GM23338 (cell line): ENCODE measurements at regions not wholly inside any gene's neighbourhood (a gene's known extent, or its start where the extent isn't known, plus 50 kb on each side); places are given as distances from the start of the nearest gene placed in this dataset.

Experiments used
- CREB1 ChIP-seq: fragments of 250-450 bp; sonication (Bioruptor Pico); IDR thresholded peaks from 2 replicates; pipeline ENCODE4 v1.5.0; 2020; ENCODE audit warnings: low read depth, mild to moderate bottlenecking, moderate library complexity
- EZH2 ChIP-seq: fragments of 200-600 bp; sonication (generic); IDR thresholded peaks from one replicate; pipeline ENCODE4 v1.8.0; 2017; ENCODE audit warnings: antibody characterized with exemption, mild to moderate bottlenecking, low read depth; ENCODE audit not compliant: unreplicated experiment
- EZH2phosphoT487 ChIP-seq: fragments of 200-600 bp; sonication (generic); IDR thresholded peaks from one replicate; pipeline ENCODE4 v1.8.1; 2018; ENCODE audit warnings: antibody characterized with exemption; ENCODE audit not compliant: unreplicated experiment
- JUNB ChIP-seq: IDR thresholded peaks from one replicate; pipeline ENCODE4 v1.6.1; 2016; ENCODE audit warnings: antibody characterized with exemption; ENCODE audit not compliant: unreplicated experiment
- NANOG ChIP-seq: IDR thresholded peaks from 2 replicates; pipeline ENCODE4 v1.6.1; 2016; ENCODE audit warnings: antibody characterized with exemption, borderline replicate concordance
- POLR2AphosphoS5 ChIP-seq: IDR thresholded peaks from 2 replicates; pipeline ENCODE4 v1.6.1; 2016; ENCODE audit warnings: antibody characterized with exemption, low read depth
- STAT1 ChIP-seq: IDR thresholded peaks from one replicate; pipeline ENCODE4 v1.6.1; 2016; ENCODE audit warnings: antibody characterized with exemption; ENCODE audit not compliant: unreplicated experiment
- ZNF114 ChIP-seq: fragments of 250-450 bp; sonication (Bioruptor Pico); IDR thresholded peaks from 2 replicates; pipeline ENCODE4 v1.5.0; 2020; ENCODE audit warnings: mild to moderate bottlenecking, moderate library complexity
- ZNF331 ChIP-seq: fragments of 250-450 bp; sonication (Bioruptor Pico); IDR thresholded peaks from 2 replicates; pipeline ENCODE4 v1.5.0; 2020; ENCODE audit warnings: low read depth, mild to moderate bottlenecking, moderate library complexity
- TF ChIP-seq, protein P1 (sequence below), 2 experiments: fragments of 200-600 bp in 1 of 2; sonication (generic) in 1 of 2; conservative IDR thresholded peaks; 2 replicates each; pipeline versions ENCODE4 v1.5.1 to v1.6.1; 2016 to 2017; ENCODE audit warnings: antibody characterized with exemption in 2 of 2, low read depth in 2 of 2, mild to moderate bottlenecking in 2 of 2, moderate library complexity in 1 of 2
- TF ChIP-seq, protein P2 (sequence below): IDR thresholded peaks from one replicate; pipeline ENCODE4 v1.6.1; 2018; ENCODE audit warnings: antibody characterized with exemption; ENCODE audit not compliant: unreplicated experiment
- TF ChIP-seq, protein P3 (sequence below): IDR thresholded peaks from 2 replicates; pipeline ENCODE4 v1.6.1; 2016; ENCODE audit warnings: antibody characterized with exemption
- TF ChIP-seq, protein P4 (sequence below): fragments of 250-450 bp; sonication (Bioruptor Pico); IDR thresholded peaks from 2 replicates; pipeline ENCODE4 v1.5.0; 2020; ENCODE audit warnings: mild to moderate bottlenecking, moderate library complexity

DNA sequence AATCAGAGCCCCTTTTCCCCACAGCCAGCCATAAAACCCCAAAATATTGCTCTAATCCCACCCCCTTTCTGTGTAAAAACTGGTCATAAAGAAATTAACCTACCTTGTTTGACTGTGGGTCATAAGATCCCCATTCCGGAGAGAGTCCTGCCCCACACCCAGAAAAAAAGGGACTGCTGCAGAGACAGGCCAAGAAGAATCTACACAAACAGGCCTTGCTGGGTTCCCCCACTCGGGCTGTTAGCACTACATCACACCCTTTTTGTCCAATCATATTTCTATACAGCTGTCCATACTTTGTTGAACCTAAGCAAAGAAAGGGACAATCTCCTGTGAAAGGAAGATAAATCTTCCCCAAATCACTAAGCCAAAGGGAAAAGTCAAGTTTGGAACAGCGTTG is 84.4 kb upstream of the MFGE8 start:
- TF ChIP-seq, protein P1, sequence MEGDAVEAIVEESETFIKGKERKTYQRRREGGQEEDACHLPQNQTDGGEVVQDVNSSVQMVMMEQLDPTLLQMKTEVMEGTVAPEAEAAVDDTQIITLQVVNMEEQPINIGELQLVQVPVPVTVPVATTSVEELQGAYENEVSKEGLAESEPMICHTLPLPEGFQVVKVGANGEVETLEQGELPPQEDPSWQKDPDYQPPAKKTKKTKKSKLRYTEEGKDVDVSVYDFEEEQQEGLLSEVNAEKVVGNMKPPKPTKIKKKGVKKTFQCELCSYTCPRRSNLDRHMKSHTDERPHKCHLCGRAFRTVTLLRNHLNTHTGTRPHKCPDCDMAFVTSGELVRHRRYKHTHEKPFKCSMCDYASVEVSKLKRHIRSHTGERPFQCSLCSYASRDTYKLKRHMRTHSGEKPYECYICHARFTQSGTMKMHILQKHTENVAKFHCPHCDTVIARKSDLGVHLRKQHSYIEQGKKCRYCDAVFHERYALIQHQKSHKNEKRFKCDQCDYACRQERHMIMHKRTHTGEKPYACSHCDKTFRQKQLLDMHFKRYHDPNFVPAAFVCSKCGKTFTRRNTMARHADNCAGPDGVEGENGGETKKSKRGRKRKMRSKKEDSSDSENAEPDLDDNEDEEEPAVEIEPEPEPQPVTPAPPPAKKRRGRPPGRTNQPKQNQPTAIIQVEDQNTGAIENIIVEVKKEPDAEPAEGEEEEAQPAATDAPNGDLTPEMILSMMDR (conservative IDR thresholded peaks at IDR 0.05; ENCODE audit: low read depth in 2 of 2): no peak
- TF ChIP-seq JUNB: no peak
- no peak for TF ChIP-seq EZH2phosphoT487
- TF ChIP-seq EZH2: no peak
- TF ChIP-seq, protein P2, sequence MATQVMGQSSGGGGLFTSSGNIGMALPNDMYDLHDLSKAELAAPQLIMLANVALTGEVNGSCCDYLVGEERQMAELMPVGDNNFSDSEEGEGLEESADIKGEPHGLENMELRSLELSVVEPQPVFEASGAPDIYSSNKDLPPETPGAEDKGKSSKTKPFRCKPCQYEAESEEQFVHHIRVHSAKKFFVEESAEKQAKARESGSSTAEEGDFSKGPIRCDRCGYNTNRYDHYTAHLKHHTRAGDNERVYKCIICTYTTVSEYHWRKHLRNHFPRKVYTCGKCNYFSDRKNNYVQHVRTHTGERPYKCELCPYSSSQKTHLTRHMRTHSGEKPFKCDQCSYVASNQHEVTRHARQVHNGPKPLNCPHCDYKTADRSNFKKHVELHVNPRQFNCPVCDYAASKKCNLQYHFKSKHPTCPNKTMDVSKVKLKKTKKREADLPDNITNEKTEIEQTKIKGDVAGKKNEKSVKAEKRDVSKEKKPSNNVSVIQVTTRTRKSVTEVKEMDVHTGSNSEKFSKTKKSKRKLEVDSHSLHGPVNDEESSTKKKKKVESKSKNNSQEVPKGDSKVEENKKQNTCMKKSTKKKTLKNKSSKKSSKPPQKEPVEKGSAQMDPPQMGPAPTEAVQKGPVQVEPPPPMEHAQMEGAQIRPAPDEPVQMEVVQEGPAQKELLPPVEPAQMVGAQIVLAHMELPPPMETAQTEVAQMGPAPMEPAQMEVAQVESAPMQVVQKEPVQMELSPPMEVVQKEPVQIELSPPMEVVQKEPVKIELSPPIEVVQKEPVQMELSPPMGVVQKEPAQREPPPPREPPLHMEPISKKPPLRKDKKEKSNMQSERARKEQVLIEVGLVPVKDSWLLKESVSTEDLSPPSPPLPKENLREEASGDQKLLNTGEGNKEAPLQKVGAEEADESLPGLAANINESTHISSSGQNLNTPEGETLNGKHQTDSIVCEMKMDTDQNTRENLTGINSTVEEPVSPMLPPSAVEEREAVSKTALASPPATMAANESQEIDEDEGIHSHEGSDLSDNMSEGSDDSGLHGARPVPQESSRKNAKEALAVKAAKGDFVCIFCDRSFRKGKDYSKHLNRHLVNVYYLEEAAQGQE: no peak
- TF ChIP-seq, protein P3, sequence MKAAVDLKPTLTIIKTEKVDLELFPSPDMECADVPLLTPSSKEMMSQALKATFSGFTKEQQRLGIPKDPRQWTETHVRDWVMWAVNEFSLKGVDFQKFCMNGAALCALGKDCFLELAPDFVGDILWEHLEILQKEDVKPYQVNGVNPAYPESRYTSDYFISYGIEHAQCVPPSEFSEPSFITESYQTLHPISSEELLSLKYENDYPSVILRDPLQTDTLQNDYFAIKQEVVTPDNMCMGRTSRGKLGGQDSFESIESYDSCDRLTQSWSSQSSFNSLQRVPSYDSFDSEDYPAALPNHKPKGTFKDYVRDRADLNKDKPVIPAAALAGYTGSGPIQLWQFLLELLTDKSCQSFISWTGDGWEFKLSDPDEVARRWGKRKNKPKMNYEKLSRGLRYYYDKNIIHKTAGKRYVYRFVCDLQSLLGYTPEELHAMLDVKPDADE: no peak
- TF ChIP-seq CREB1: no peak
- TF ChIP-seq POLR2AphosphoS5: no peak
- TF ChIP-seq STAT1: no peak
- TF ChIP-seq ZNF331 (CRISPR knock-in tag): no peak
- no peak for TF ChIP-seq ZNF114 (CRISPR knock-in tag)
- TF ChIP-seq NANOG: no peak
- TF ChIP-seq, protein P4, sequence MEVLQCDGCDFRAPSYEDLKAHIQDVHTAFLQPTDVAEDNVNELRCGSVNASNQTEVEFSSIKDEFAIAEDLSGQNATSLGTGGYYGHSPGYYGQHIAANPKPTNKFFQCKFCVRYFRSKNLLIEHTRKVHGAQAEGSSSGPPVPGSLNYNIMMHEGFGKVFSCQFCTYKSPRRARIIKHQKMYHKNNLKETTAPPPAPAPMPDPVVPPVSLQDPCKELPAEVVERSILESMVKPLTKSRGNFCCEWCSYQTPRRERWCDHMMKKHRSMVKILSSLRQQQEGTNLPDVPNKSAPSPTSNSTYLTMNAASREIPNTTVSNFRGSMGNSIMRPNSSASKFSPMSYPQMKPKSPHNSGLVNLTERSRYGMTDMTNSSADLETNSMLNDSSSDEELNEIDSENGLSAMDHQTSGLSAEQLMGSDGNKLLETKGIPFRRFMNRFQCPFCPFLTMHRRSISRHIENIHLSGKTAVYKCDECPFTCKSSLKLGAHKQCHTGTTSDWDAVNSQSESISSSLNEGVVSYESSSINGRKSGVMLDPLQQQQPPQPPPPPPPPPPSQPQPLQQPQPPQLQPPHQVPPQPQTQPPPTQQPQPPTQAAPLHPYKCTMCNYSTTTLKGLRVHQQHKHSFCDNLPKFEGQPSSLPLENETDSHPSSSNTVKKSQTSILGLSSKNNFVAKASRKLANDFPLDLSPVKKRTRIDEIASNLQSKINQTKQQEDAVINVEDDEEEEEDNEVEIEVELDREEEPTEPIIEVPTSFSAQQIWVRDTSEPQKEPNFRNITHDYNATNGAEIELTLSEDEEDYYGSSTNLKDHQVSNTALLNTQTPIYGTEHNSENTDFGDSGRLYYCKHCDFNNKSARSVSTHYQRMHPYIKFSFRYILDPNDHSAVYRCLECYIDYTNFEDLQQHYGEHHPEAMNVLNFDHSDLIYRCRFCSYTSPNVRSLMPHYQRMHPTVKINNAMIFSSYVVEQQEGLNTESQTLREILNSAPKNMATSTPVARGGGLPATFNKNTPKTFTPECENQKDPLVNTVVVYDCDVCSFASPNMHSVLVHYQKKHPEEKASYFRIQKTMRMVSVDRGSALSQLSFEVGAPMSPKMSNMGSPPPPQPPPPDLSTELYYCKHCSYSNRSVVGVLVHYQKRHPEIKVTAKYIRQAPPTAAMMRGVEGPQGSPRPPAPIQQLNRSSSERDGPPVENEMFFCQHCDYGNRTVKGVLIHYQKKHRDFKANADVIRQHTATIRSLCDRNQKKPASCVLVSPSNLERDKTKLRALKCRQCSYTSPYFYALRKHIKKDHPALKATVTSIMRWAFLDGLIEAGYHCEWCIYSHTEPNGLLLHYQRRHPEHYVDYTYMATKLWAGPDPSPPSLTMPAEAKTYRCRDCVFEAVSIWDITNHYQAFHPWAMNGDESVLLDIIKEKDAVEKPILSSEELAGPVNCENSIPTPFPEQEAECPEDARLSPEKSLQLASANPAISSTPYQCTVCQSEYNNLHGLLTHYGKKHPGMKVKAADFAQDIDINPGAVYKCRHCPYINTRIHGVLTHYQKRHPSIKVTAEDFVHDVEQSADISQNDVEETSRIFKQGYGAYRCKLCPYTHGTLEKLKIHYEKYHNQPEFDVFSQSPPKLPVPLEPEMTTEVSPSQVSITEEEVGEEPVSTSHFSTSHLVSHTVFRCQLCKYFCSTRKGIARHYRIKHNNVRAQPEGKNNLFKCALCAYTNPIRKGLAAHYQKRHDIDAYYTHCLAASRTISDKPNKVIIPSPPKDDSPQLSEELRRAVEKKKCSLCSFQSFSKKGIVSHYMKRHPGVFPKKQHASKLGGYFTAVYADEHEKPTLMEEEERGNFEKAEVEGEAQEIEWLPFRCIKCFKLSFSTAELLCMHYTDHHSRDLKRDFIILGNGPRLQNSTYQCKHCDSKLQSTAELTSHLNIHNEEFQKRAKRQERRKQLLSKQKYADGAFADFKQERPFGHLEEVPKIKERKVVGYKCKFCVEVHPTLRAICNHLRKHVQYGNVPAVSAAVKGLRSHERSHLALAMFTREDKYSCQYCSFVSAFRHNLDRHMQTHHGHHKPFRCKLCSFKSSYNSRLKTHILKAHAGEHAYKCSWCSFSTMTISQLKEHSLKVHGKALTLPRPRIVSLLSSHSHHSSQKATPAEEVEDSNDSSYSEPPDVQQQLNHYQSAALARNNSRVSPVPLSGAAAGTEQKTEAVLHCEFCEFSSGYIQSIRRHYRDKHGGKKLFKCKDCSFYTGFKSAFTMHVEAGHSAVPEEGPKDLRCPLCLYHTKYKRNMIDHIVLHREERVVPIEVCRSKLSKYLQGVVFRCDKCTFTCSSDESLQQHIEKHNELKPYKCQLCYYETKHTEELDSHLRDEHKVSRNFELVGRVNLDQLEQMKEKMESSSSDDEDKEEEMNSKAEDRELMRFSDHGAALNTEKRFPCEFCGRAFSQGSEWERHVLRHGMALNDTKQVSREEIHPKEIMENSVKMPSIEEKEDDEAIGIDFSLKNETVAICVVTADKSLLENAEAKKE (CRISPR knock-in tag): no peak
